MG63 (cell line): ENCODE measurements at regions not wholly inside any gene's neighbourhood (a gene's known extent, or its start where the extent isn't known, plus 50 kb on each side); places are given as distances from the start of the nearest gene placed in this dataset.

Experiments
- DNase-seq: peaks from one replicate; pipeline ENCODE4 v3.0.0-alpha.2; 2020
- H3K27me3 ChIP-seq: fragments of 250-450 bp; sonication (Bioruptor Pico); 2 replicates; pipeline ENCODE4 v1.5.1; 2020; ENCODE audit warnings: mild to moderate bottlenecking, moderate library complexity
- H3K36me3 ChIP-seq: fragments of 250-450 bp; sonication (Bioruptor Pico); 2 replicates; pipeline ENCODE4 v1.5.1; 2020; ENCODE audit warnings: mild to moderate bottlenecking, moderate library complexity
- H3K4me3 ChIP-seq: fragments of 250-450 bp; sonication (Bioruptor Pico); 2 replicates; pipeline ENCODE4 v1.5.1; 2020; ENCODE audit warnings: mild to moderate bottlenecking, moderate library complexity
- H3K9me3 ChIP-seq: fragments of 250-450 bp; sonication (Bioruptor Pico); 2 replicates; pipeline ENCODE4 v1.5.1; 2020; ENCODE audit warnings: mild to moderate bottlenecking, moderate library complexity

DNA sequence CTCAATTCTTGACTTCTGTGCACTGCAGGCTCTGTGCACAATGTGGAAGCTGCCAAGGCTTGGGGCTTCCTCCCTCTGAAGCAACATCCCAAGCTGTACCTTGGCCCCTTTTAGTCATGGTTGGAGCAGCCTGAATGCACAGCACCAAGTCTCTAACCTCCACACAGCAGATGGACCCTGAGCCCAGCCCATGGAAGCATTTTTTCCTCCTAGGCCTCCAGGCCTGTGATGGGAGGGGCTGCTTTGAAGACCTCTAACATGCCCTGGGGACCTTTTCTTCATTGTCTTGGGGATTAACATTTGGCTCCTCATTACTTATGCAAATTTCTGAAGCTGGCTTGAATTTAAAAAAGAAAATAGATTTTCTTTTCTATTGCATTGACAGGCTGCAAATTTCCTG is 385.8 kb downstream of the LRRC70 start:
- no peak overlapping the region for H3K4me3 ChIP-seq
- no peaks in the 10 kb centered on the region for H3K9me3 ChIP-seq
- no peaks in the 10 kb centered on the region for H3K27me3 ChIP-seq
- H3K36me3 ChIP-seq: no peaks in the 10 kb centered on the region
- DNase-seq: no peak

DNA sequence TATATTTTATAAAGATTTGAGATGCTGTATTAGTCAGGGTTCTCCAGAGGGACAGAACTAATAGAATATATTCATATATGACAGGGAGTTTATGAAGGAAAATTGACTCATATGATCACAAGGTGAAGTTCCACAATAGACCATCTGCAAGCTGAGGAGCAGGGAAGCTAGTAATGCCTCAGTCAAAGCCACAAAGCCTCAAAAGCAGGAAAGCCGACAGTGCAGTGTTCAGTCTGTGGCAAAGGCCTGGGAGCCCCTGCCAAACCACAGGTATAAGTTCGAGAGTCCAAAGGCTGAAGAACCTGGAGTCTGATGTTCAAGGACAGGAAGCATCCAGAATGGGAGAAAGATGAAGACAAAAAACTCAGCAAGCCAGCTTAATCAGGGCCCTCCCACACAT is 382.2 kb downstream of the LRRC70 start:
- Histone ChIP-seq H3K4me3 (no peak overlapping the region), H3K36me3 (no peaks in the 10 kb centered on the region), H3K9me3 (no peaks in the 10 kb centered on the region), H3K27me3 (no peaks in the 10 kb centered on the region)
- no peak for DNase-seq

DNA sequence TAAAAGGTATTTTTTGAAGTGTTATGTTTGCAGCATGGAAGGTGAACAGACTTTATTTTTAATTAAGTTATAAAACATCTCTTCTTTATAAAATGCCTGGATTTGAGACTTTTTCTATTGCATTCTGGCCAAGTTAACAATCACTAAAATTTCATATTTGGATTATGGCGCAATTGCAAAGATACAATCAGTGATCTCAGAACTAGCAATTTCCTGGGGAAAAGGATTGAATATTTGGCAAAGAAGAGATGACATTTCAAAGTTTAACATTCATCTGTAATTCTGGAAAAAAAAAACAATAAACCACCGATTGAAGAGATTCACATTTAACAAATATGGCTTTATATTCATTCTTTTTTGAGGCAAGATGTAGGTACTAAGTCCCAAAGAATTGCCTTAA is 378.0 kb downstream of the LRRC70 start:
- Histone ChIP-seq H3K27me3 (no peaks in the 10 kb centered on the region), H3K9me3 (no peaks in the 10 kb centered on the region), H3K36me3 (no peaks in the 10 kb centered on the region), H3K4me3 (no peak overlapping the region)
- no peak for DNase-seq

DNA sequence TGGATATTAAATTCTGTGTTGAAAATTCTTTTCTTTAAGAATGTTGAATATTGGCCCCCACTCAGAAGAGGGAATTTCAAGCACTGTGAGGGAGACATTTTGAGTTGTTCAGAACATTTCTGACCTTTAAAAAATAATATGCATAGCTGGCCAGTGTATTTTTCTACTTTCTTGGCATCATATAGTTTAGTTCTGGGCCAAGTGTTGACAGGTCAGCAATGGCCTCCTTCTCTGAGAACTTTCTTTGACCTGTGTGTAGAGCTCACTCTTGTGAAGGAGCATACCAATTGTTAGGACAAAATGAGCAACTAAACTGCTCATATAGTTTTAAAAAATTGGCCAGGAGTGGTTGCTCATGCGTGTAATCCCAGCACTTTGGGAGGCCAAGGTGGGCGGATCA is 376.0 kb downstream of the LRRC70 start:
- DNase-seq: no peak
- Histone ChIP-seq H3K27me3 (no peaks in the 10 kb centered on the region), H3K9me3 (no peaks in the 10 kb centered on the region), H3K36me3 (no peaks in the 10 kb centered on the region), H3K4me3 (no peak overlapping the region)

DNA sequence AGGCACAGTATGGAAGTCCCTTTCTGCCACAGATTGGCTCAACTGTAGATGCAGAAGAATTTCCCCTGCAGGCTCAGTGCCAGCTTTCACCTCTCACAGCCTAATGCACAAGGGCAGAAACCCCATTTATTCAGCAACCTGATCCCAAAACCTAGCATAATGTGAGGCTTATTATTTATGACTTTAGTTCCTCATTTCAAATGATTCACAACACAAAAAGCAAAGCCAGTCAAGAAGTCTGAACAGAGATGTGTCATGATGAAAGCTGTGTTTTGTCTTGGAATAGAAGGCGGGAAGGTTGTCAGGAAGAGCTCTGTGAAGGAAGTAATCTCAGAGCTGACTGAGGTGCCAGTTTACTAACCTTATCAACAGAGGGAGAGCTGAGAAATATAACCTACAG is 369.7 kb downstream of the LRRC70 start:
- Histone ChIP-seq H3K4me3 (no peak overlapping the region), H3K9me3 (no peaks in the 10 kb centered on the region), H3K27me3 (no peaks in the 10 kb centered on the region), H3K36me3 (no peaks in the 10 kb centered on the region)
- no peak for DNase-seq

DNA sequence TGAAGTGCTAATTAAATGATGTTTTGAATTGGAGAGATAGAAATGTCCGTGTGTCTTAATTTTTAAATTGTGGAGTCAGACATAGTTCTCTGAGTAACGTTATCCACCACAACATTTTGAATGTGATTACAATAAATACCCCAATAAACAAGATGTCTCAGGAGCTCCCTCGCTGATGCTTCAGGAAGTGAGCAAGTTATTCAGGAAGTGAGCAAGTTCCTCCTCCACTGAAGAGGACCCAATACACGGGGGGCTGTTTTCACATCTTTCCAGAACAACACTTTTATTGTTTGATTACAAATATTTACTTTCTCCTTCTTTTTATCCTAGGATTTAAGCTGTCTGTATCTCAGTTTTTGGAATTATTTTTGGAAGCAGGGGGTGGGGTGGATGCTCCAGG is 363.8 kb downstream of the LRRC70 start:
- no peaks in the 10 kb centered on the region for H3K9me3 ChIP-seq
- no peak for DNase-seq

DNA sequence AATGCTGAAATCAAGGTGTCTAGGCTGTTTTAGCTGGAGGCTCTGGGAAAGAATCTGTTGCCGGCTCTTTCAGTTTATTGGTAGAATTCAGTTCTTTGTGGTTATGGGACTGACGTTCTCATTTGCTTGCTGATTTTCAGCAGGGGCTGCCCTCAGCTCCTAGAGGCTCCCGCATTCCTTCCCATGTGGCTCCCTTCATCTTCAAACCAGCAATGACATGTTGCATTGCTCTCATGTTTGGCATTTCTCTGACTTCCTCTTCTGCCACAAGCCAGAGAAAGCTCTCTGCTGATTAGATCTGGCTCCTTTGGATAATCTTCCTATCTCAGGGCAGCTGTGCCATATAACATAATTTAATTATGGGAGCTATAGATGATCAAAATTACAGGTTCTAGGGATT is 360.3 kb downstream of the LRRC70 start:
- DNase-seq: no peak
- H3K27me3 ChIP-seq: no peaks in the 10 kb centered on the region
- H3K36me3 ChIP-seq: no peaks in the 10 kb centered on the region
- no peak overlapping the region for H3K4me3 ChIP-seq
- H3K9me3 ChIP-seq: no peaks in the 10 kb centered on the region

More for the DNA sequence above, 363.8 kb downstream of the LRRC70 start:
- H3K36me3 ChIP-seq: no peaks in the 10 kb centered on the region
- no peak overlapping the region for H3K4me3 ChIP-seq
- no peaks in the 10 kb centered on the region for H3K27me3 ChIP-seq

DNA sequence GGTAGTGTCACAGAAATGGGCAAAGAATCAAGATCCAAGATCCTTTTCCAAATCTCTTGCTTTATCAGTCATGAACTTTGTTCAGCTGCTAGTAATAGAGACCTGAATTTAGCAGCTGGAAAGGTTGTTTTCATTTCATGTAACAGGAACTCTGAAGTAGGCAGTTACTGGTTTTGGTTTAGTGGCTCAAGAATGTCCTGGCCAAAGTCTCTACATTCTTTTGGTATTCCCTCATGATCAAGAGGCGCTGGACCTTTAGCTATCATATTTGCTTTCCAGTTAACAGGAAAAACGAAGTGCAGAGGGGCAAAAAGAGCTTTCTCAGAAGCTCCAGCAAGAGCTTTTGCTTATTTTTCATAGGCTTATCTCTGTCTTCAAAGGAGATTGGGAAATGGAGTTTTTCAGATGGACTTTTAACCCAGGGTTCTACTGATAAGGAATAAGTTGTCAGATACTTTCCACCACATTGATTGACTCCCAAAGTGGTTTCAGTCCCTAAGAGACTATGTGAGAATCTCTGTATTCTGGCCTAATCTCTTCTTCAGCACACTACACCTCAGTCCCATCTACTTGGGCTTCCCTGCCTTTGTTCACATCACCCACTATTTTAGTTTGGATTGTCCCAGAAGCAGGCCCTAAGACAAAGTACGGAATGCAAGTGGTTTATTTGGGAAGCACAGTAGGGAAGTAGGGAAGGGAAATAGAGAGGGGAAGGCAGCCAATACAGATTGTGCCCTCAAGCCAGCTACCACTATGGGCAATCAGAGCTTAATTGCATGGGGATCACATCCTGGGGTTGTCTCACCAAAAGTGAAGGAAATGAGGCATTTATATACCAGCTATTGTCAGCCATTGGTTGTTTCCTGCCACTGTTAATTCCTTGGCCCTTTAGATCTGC is 359.3 kb downstream of the LRRC70 start:
- Histone ChIP-seq H3K9me3 (no peaks in the 10 kb centered on the region), H3K27me3 (no peaks in the 10 kb centered on the region), H3K4me3 (no peak overlapping the region), H3K36me3 (no peaks in the 10 kb centered on the region)
- DNase-seq: peak; percentile 3

DNA sequence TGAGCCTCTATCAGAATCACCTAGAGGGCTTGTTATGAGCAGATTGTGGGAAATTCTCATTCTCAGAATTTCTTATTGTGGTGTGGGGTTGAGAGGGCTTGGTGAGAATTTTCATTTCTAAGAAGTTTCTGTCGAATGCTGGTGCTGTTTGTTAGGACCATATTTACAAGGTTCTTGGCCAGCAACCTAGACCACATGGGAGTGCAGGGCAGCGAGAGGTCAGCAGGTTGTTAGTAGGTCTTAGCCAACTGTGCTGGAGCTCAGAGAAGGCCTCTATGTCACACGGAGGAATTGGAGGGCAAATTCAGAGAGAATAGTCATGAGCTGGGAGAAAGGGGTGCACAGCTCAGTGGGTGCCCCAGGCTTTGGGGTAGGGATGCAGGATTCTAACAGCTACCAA is 357.0 kb downstream of the LRRC70 start:
- Histone ChIP-seq H3K36me3 (no peaks in the 10 kb centered on the region), H3K9me3 (no peaks in the 10 kb centered on the region), H3K4me3 (no peak overlapping the region), H3K27me3 (no peaks in the 10 kb centered on the region)
- DNase-seq: no peak

DNA sequence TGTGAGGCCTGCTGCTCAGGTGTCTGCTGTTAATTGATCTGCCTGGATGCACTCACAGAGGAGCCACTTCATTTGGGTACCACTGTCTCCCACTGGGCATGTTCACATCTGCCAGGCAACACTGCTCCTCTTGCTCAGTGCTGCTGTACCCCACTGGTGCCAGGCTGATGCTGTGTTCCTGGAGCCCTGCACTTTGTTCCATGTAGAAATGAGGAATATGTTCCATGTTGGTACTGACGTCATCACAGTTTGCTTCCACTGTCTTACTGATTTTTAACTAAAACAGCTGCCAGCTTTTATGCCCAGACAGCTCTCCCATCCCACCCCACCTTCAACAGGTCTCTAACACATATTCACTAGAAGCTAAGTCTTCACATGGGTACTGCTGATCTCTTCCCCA is 355.7 kb downstream of the LRRC70 start:
- DNase-seq: no peak
- Histone ChIP-seq H3K36me3 (no peaks in the 10 kb centered on the region), H3K4me3 (no peak overlapping the region), H3K9me3 (no peaks in the 10 kb centered on the region), H3K27me3 (no peaks in the 10 kb centered on the region)

DNA sequence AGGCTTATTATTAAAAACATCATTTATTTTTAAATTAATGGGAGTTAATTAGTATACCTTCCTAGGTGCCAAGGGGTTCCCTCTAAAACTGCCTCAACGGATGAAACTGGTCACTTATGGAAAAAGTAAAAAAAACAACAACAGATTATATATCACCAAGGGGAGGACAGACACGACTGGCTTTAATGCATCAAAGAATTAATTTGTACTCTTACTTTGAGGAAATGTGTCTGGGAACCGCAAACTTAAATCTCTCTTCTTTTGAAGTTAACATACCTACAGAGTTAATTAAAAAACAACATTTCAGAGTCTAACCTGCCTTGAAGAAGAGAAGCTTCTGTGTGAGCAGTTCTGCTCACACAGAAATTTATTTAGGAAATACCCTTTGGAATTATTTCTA is 354.6 kb downstream of the LRRC70 start:
- no peaks in the 10 kb centered on the region for H3K36me3 ChIP-seq
- H3K4me3 ChIP-seq: no peak overlapping the region
- no peaks in the 10 kb centered on the region for H3K9me3 ChIP-seq
- H3K27me3 ChIP-seq: no peaks in the 10 kb centered on the region
- DNase-seq: no peak

DNA sequence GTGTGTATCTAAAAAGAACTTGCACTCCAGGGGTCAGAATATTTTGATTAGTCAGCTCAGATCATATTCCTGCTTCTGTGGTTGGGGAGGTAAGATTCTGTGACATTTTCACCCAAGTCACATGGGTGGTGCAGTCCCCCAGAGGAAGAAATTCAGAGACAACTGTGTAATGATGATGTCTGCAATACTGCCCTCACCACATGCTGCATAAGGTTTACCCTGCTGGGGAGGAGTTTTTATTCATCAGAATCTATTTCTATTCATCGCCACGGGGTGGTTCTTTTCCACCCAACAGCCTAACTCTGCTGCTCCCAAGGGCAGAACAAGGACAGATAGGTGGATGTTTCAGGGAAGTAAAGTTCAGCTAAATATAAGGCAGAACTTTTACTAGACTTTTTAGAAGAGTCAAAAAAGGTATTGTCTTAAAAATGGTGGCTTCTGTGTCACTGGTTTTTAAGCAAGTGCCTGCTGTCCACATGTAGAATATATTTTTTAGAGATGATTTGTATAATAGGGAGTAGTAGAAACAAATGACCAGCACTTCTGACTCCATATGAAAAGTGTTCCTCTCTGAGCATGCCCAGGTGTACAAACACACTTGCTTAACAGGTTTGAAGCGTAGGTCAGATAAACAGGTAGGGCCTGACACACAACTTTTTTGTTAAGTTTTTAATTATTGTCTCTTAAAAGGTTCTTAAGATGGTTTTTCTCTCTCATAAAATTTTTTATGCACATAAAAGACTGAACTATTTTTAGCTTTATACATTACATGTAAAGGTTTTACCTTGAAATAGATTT is 352.7 kb downstream of the LRRC70 start:
- H3K9me3 ChIP-seq: no peaks in the 10 kb centered on the region
- H3K36me3 ChIP-seq: no peaks in the 10 kb centered on the region
- no peak overlapping the region for H3K4me3 ChIP-seq
- H3K27me3 ChIP-seq: no peaks in the 10 kb centered on the region
- no peak for DNase-seq

DNA sequence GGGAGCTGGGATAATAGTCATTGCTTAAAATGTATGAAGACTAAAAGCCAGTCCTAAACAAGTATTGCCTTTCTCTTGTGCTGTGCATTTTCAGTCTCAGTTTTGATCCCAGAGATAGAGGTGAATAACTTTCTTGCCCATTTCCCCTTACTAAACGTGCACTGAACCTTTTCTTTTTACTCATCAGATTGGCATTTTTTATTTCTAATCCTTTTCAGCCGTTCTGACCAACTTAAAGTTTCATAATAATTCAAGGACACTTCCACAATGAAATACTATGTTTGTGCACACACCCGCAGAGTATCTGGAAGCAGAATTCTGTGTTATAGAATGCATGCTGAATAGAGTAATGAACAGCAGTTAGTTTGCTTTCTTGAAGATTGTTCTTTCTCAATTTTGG is 343.6 kb downstream of the LRRC70 start:
- H3K4me3 ChIP-seq: no peak overlapping the region
- DNase-seq: no peak
- no peaks in the 10 kb centered on the region for H3K27me3 ChIP-seq
- no peaks in the 10 kb centered on the region for H3K9me3 ChIP-seq
- H3K36me3 ChIP-seq: no peaks in the 10 kb centered on the region

DNA sequence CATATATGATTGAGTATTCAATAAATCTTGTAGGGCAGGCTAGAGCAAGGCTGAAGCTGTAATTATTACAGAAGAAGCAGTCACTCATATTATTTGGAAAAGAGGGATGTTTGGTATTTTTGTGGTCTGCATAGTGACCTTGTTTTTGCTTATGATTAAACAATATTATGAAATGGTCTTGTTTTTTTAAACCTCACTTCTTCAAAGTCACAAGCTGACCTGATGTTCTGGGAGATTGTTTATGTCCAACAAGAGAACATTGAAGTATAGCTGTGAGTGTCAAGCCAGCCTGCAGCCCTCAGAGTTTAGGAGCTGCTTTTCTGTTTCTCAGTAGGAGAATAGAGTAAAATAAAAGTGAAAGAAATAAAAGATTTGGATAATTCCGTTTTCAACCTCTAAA is 342.2 kb downstream of the LRRC70 start:
- H3K36me3 ChIP-seq: no peaks in the 10 kb centered on the region
- no peaks in the 10 kb centered on the region for H3K9me3 ChIP-seq

DNA sequence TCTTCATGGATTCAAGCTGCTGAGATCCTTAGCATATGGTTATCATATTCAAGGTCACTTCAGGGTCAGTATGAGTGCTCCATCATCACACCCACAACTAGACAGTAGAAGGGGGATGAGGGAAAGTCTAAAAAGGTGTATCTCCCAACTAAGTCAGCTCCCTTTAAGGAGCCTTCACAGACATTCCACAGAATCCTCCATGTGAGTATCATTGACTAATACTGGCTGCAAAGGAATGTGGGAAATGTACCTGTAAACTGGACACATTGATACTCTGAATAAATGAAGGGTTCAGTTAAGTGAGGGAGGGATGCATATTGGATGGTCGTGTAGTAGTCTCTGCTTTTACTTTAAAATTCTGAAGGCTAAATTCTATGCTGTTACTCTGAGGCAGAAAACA is 330.7 kb downstream of the LRRC70 start:
- no peaks in the 10 kb centered on the region for H3K9me3 ChIP-seq
- H3K27me3 ChIP-seq: no peaks in the 10 kb centered on the region
- no peak overlapping the region for H3K4me3 ChIP-seq
- no peaks in the 10 kb centered on the region for H3K36me3 ChIP-seq
- DNase-seq: no peak

More for the DNA sequence above, 342.2 kb downstream of the LRRC70 start:
- no peaks in the 10 kb centered on the region for H3K27me3 ChIP-seq
- no peak overlapping the region for H3K4me3 ChIP-seq
- DNase-seq: no peak

DNA sequence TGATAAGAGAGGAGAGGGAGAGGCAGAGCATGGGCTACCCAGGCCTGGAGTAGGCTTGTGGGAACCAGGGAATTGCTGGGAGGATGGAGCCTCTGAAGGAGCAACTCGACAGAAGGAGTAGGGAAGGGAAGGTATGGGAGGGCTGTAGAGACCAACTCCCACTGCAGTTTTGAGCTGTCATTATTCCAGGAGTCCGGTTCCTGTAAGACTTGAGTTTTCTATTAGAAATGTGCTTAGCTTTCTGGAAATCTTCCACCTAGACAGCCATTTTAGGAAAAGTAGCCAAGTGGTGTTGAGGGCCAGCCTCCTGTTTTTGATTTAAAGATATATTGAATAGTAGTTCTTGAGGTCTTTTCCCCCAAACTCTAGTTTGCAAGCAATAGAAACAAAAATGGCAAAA is 323.5 kb downstream of the LRRC70 start:
- Histone ChIP-seq H3K4me3 (no peak overlapping the region), H3K36me3 (no peaks in the 10 kb centered on the region), H3K27me3 (no peaks in the 10 kb centered on the region), H3K9me3 (no peaks in the 10 kb centered on the region)
- no peak for DNase-seq

DNA sequence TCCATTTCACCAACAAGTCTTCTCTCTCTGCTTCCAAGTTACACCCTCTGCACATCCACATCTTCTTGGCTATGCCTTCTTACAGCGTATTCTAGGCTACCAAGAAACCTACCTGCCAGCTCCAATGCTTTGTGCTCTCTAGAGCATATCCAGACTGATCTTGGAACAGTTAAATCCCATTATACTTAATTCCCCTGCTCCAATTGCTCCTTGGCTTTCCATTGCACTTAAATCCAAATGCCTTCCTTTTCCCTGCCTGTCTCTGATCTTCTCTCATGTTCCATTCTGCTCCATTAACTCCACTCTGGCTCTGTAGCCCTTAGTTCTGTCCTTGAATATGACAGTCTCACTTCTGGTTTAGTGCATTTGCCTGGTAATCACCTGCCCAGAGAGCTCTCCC is 322.4 kb downstream of the LRRC70 start:
- no peak for DNase-seq
- no peaks in the 10 kb centered on the region for H3K36me3 ChIP-seq
- H3K9me3 ChIP-seq: no peaks in the 10 kb centered on the region
- H3K4me3 ChIP-seq: no peak overlapping the region
- no peaks in the 10 kb centered on the region for H3K27me3 ChIP-seq
